H9 (cell line): ENCODE measurements at regions not wholly inside any gene's neighbourhood (a gene's known extent, or its start where the extent isn't known, plus 50 kb on each side); places are given as distances from the start of the nearest gene placed in this dataset.

ENCODE experiments used
- DNase-seq: peaks from one replicate; pipeline ENCODE4 v3.0.0-alpha.2; 2017
- H2AFZ ChIP-seq: one replicate; pipeline ENCODE4 v1.6.1; 2013; ENCODE audit warnings: mild to moderate bottlenecking, low read length, control low read depth, moderate library complexity
- H2AK5ac ChIP-seq: 2 replicates; pipeline ENCODE4 v1.6.1; 2013; ENCODE audit warnings: low read length, control low read depth, mixed read lengths; ENCODE audit not compliant: insufficient read length
- H2BK120ac ChIP-seq: one replicate; pipeline ENCODE4 v1.6.1; 2013; ENCODE audit warnings: low read depth, mild to moderate bottlenecking, low read length, control low read depth, inconsistent platforms; ENCODE audit not compliant: poor library complexity, severe bottlenecking
- H2BK12ac ChIP-seq: 2 replicates; pipeline ENCODE4 v1.6.1; 2013; ENCODE audit warnings: low read length, control low read depth, mixed read lengths, low read depth; ENCODE audit not compliant: insufficient read length
- H2BK15ac ChIP-seq: 2 replicates; pipeline ENCODE4 v1.6.1; 2013; ENCODE audit warnings: low read depth, low read length, control low read depth
- H2BK20ac ChIP-seq: one replicate; pipeline ENCODE4 v1.6.1; 2013; ENCODE audit warnings: low read depth, mild to moderate bottlenecking, low read length, control low read depth, inconsistent platforms; ENCODE audit not compliant: poor library complexity, severe bottlenecking
- H2BK5ac ChIP-seq: 2 replicates; pipeline ENCODE4 v1.6.1; 2013; ENCODE audit warnings: low read length, control low read depth, mixed read lengths; ENCODE audit not compliant: insufficient read length
- H3K14ac ChIP-seq: 2 replicates; pipeline ENCODE4 v1.6.1; 2013; ENCODE audit warnings: low read length, control low read depth; ENCODE audit not compliant: insufficient read depth
- H3K18ac ChIP-seq: 2 replicates; pipeline ENCODE4 v1.6.1; 2013; ENCODE audit warnings: low read depth, mild to moderate bottlenecking, mixed read lengths, low read length, control low read depth; ENCODE audit not compliant: insufficient read length
- H3K23ac ChIP-seq: 2 replicates; pipeline ENCODE4 v1.6.1; 2013; ENCODE audit warnings: low read length, control low read depth, mixed read lengths, low read depth; ENCODE audit not compliant: insufficient read length
- H3K23me2 ChIP-seq: 2 replicates; pipeline ENCODE4 v1.6.1; 2013; ENCODE audit warnings: low read depth, mild to moderate bottlenecking, mixed read lengths, low read length, control low read depth; ENCODE audit not compliant: insufficient read length, poor library complexity, severe bottlenecking
- H3K27ac ChIP-seq: 2 replicates; pipeline ENCODE4 v1.5.1; 2013; ENCODE audit warnings: low read length, control low read depth, mixed read lengths, low read depth; ENCODE audit not compliant: insufficient read length
- H3K27me3 ChIP-seq: 2 replicates; pipeline ENCODE4 v1.6.1; 2013; ENCODE audit warnings: low read length, control low read depth, inconsistent platforms; ENCODE audit not compliant: insufficient read depth
- H3K4ac ChIP-seq: 2 replicates; pipeline ENCODE4 v1.6.1; 2013; ENCODE audit warnings: low read depth, mild to moderate bottlenecking, control low read depth, inconsistent platforms, low read length, moderate library complexity
- H3K4me1 ChIP-seq: 2 replicates; pipeline ENCODE4 v1.6.1; 2013; ENCODE audit warnings: low read length, control low read depth, inconsistent platforms; ENCODE audit not compliant: insufficient read depth
- H3K4me2 ChIP-seq: 2 replicates; pipeline ENCODE4 v1.6.1; 2013; ENCODE audit warnings: low read length, control low read depth, mixed read lengths; ENCODE audit not compliant: insufficient read length, insufficient read depth
- H3K56ac ChIP-seq: 2 replicates; pipeline ENCODE4 v1.6.1; 2013; ENCODE audit warnings: low read depth, mild to moderate bottlenecking, mixed read lengths, low read length, control low read depth; ENCODE audit not compliant: insufficient read length
- H3K79me1 ChIP-seq: 2 replicates; pipeline ENCODE4 v1.6.1; 2013; ENCODE audit warnings: low read depth, mild to moderate bottlenecking, moderate library complexity, low read length, control low read depth, inconsistent platforms; ENCODE audit not compliant: insufficient read depth, poor library complexity, severe bottlenecking
- H3K79me2 ChIP-seq: 2 replicates; pipeline ENCODE4 v1.6.1; 2013; ENCODE audit warnings: low read length, control low read depth, inconsistent platforms; ENCODE audit not compliant: insufficient read depth
- H3K9ac ChIP-seq: 2 replicates; pipeline ENCODE4 v1.6.1; 2013; ENCODE audit warnings: low read length, control low read depth, mixed read lengths; ENCODE audit not compliant: insufficient read length; ENCODE audit errors: extremely low read depth
- H3K9me3 ChIP-seq: one replicate; pipeline ENCODE4 v1.6.1; 2013; ENCODE audit warnings: low read depth, low read length, inconsistent platforms; ENCODE audit not compliant: control insufficient read depth
- H3T11ph ChIP-seq: one replicate; pipeline ENCODE4 v1.6.1; 2013; ENCODE audit warnings: mild to moderate bottlenecking, low read length, control low read depth, inconsistent platforms
- H4K20me1 ChIP-seq: one replicate; pipeline ENCODE4 v1.6.1; 2013; ENCODE audit not compliant: control insufficient read depth, insufficient read length, insufficient read depth
- H4K5ac ChIP-seq: 2 replicates; pipeline ENCODE4 v1.6.1; 2013; ENCODE audit warnings: low read depth, mild to moderate bottlenecking, mixed read lengths, low read length, control low read depth; ENCODE audit not compliant: insufficient read length
- H4K8ac ChIP-seq: replicated peaks from 2 replicates; pipeline ENCODE4 v1.6.1; 2013; ENCODE audit warnings: low read length, control low read depth, mixed read lengths, low read depth; ENCODE audit not compliant: insufficient read length
- H4K91ac ChIP-seq: 2 replicates; pipeline ENCODE4 v1.6.1; 2013; ENCODE audit warnings: low read depth, mild to moderate bottlenecking, moderate library complexity, mixed read lengths, low read length, control low read depth; ENCODE audit not compliant: insufficient read length
- H3K27ac Mint-ChIP-seq, 3 experiments: 2 replicates in 2 of 3; 3 replicates in 1 of 3; pipeline ENCODE4 v1.8.0; 2020 to 2021; ENCODE audit warnings: mixed read lengths in 3 of 3, mild to moderate bottlenecking in 1 of 3, moderate library complexity in 1 of 3
- H3K27me3 Mint-ChIP-seq: 2 replicates; pipeline ENCODE4 v1.8.0; 2021; ENCODE audit warnings: low read depth, mild to moderate bottlenecking, moderate library complexity, mixed read lengths
- H3K36me3 Mint-ChIP-seq, 3 experiments: 2 replicates in 2 of 3; 3 replicates in 1 of 3; pipeline ENCODE4 v1.8.0; 2020 to 2021; ENCODE audit warnings: low read depth in 3 of 3, mixed read lengths in 3 of 3; ENCODE audit not compliant: insufficient read depth in 1 of 3
- H3K4me1 Mint-ChIP-seq, 2 experiments: 2 replicates each; pipeline ENCODE4 v1.8.0; 2020; ENCODE audit warnings: mixed read lengths in 2 of 2
- H3K4me3 Mint-ChIP-seq, 2 experiments: 2 replicates in 1 of 2; 3 replicates in 1 of 2; pipeline ENCODE4 v1.8.0; 2020 to 2021; ENCODE audit warnings: mild to moderate bottlenecking in 2 of 2, mixed read lengths in 2 of 2, moderate library complexity in 1 of 2
- H3K9me3 Mint-ChIP-seq, 2 experiments: 2 replicates in 1 of 2; 3 replicates in 1 of 2; pipeline ENCODE4 v1.8.0; 2020; ENCODE audit warnings: mild to moderate bottlenecking in 2 of 2, mixed read lengths in 2 of 2, moderate library complexity in 1 of 2
- CTCF ChIP-seq: fragments of 200-600 bp; sonication (generic); conservative IDR thresholded peaks from 3 replicates; pipeline ENCODE4 v1.8.0; 2021; ENCODE audit warnings: antibody characterized with exemption, mild to moderate bottlenecking

- no peak overlapping the region for H3K18ac ChIP-seq
- no peak overlapping the region for H4K91ac ChIP-seq
Observed at GRCh38 chr12:61385771-61386170, 874.4 kb upstream of the USP15 start.

More at GRCh38 chr12:61385771-61386170, 874.4 kb upstream of the USP15 start:
- Mint-ChIP-seq H3K27me3 (peaks cover 4% of the 10 kb centered on the region; the same call in 1 of the 2 replicates), H3K27ac (no peak overlapping the region), H3K4me3 (no peak overlapping the region), H3K4me1 (no peaks in the 10 kb centered on the region), H3K36me3 (peaks cover 7 to 23% (median 13%) of the 10 kb centered on the region in 3 experiments), H3K9me3 (peaks cover 30 to 33% of the 10 kb centered on the region in 2 experiments)
- no peak overlapping the region for H2BK20ac ChIP-seq
- H2BK12ac ChIP-seq: no peak overlapping the region
- no peak overlapping the region for H3K14ac ChIP-seq
- H3K23me2 ChIP-seq: no peaks in the 10 kb centered on the region
- no peak overlapping the region for H3K4me2 ChIP-seq
- no peaks in the 10 kb centered on the region for H3K27me3 ChIP-seq
- H3K9me3 ChIP-seq: no peaks in the 10 kb centered on the region
- no peak overlapping the region for H2AFZ ChIP-seq
- no peak for TF ChIP-seq CTCF
- no peak overlapping the region for H2BK5ac ChIP-seq
- H3T11ph ChIP-seq: no peak overlapping the region
- no peak overlapping the region for H2BK15ac ChIP-seq
- no peak overlapping the region for H3K27ac ChIP-seq
- H3K4me1 ChIP-seq: no peaks in the 10 kb centered on the region
- H3K23ac ChIP-seq: no peak overlapping the region
- H3K56ac ChIP-seq: no peak overlapping the region
- no peak overlapping the region for H2AK5ac ChIP-seq
- H4K5ac ChIP-seq: no peak overlapping the region
- DNase-seq: no peak
- no peaks in the 10 kb centered on the region for H3K79me1 ChIP-seq
- H4K20me1 ChIP-seq: no peaks in the 10 kb centered on the region
- H2BK120ac ChIP-seq: no peak overlapping the region
- H4K8ac ChIP-seq: no peak overlapping the region
- H3K79me2 ChIP-seq: no peaks in the 10 kb centered on the region
- H3K9ac ChIP-seq: no peak overlapping the region
- no peak overlapping the region for H3K4ac ChIP-seq
